ENCODE measurements at regions not wholly inside any gene's neighbourhood (a gene's known extent, or its start where the extent isn't known, plus 50 kb on each side); places are given as distances from the start of the nearest gene placed in this dataset.
A peak's percentile ranks its signal among the peaks of the same experiment; 100 is the strongest.
"Not testable (repeated sequence)": the region's sequence is repeated elsewhere in the genome, so short reads cannot be mapped to it uniquely, and the experiment has no call there.

GRCh38 chr10:61039868-61040267 lies 95.9 kb upstream of the RHOBTB1 start:
- DNase-seq (ENCODE audit: extremely low read depth in 1 of 11, low read depth in 9 of 11, low spot score in 4 of 11) = no peak

GRCh38 chr10:61037261-61037830 lies 93.4 kb upstream of the RHOBTB1 start:
- not testable (repeated sequence) for DNase-seq (ENCODE audit: extremely low read depth in 1 of 11, low read depth in 9 of 11, low spot score in 4 of 11)

GRCh38 chr10:61036148-61036547 lies 92.2 kb upstream of the RHOBTB1 start:
- not testable (repeated sequence) for DNase-seq (ENCODE audit: extremely low read depth in 1 of 11, low read depth in 9 of 11, low spot score in 4 of 11)

- no peak for DNase-seq (ENCODE audit: extremely low read depth in 1 of 11, low read depth in 9 of 11, low spot score in 4 of 11)
Observed at GRCh38 chr10:61031341-61031740, 87.4 kb upstream of the RHOBTB1 start.

GRCh38 chr10:61029411-61029810 lies 85.4 kb upstream of the RHOBTB1 start:
- no peak for DNase-seq (ENCODE audit: extremely low read depth in 1 of 11, low read depth in 9 of 11, low spot score in 4 of 11)

- no peak for DNase-seq (ENCODE audit: extremely low read depth in 1 of 11, low read depth in 9 of 11, low spot score in 4 of 11)
Observed at GRCh38 chr10:61028861-61029361, 84.9 kb upstream of the RHOBTB1 start.

- DNase-seq (ENCODE audit: extremely low read depth in 1 of 11, low read depth in 9 of 11, low spot score in 4 of 11) = peak in 1 of 11 donors; percentile 52
Observed at GRCh38 chr10:61024856-61025201, 80.8 kb upstream of the RHOBTB1 start.

- DNase-seq (ENCODE audit: extremely low read depth in 1 of 11, low read depth in 9 of 11, low spot score in 4 of 11) = no peak
Observed at GRCh38 chr10:61024151-61024855, 80.3 kb upstream of the RHOBTB1 start.

- no peak for DNase-seq (ENCODE audit: extremely low read depth in 1 of 11, low read depth in 9 of 11, low spot score in 4 of 11)
Observed at GRCh38 chr10:61023053-61023452, 79.1 kb upstream of the RHOBTB1 start.

- no peak for DNase-seq (ENCODE audit: extremely low read depth in 1 of 11, low read depth in 9 of 11, low spot score in 4 of 11)
Observed at GRCh38 chr10:61021926-61022325, 77.9 kb upstream of the RHOBTB1 start.

GRCh38 chr10:61020420-61021158 lies 76.6 kb upstream of the RHOBTB1 start:
- no peak for DNase-seq (ENCODE audit: extremely low read depth in 1 of 11, low read depth in 9 of 11, low spot score in 4 of 11)

- no peak for DNase-seq (ENCODE audit: extremely low read depth in 1 of 11, low read depth in 9 of 11, low spot score in 4 of 11)
Observed at GRCh38 chr10:61018146-61018545, 74.2 kb upstream of the RHOBTB1 start.

- DNase-seq (ENCODE audit: extremely low read depth in 1 of 11, low read depth in 9 of 11, low spot score in 4 of 11) = no peak
Observed at GRCh38 chr10:61016630-61017029, 72.6 kb upstream of the RHOBTB1 start.

- no peak for DNase-seq (ENCODE audit: extremely low read depth in 1 of 11, low read depth in 9 of 11, low spot score in 4 of 11)
Observed at GRCh38 chr10:61016007-61016406, 72.0 kb upstream of the RHOBTB1 start.

- no peak for DNase-seq (ENCODE audit: extremely low read depth in 1 of 11, low read depth in 9 of 11, low spot score in 4 of 11)
Observed at GRCh38 chr10:61010863-61011262, 66.9 kb upstream of the RHOBTB1 start.

- not testable (repeated sequence) for DNase-seq (ENCODE audit: extremely low read depth in 1 of 11, low read depth in 9 of 11, low spot score in 4 of 11)
Observed at GRCh38 chr10:61003069-61003468, 59.1 kb upstream of the RHOBTB1 start.

- DNase-seq (ENCODE audit: extremely low read depth in 1 of 11, low read depth in 9 of 11, low spot score in 4 of 11) = no peak
Observed at GRCh38 chr10:61001731-61002122, 57.7 kb upstream of the RHOBTB1 start.

GRCh38 chr10:61000769-61001730 lies 57.1 kb upstream of the RHOBTB1 start:
- DNase-seq (ENCODE audit: extremely low read depth in 1 of 11, low read depth in 9 of 11, low spot score in 4 of 11) = peak in 5 of 11 donors; percentile 26 to 49 (median 34)

GRCh38 chr10:60998932-60999331 lies 54.9 kb upstream of the RHOBTB1 start:
- DNase-seq (ENCODE audit: extremely low read depth in 1 of 11, low read depth in 9 of 11, low spot score in 4 of 11) = no peak

All from renal cortex interstitium (tissue), 11 donors.